ENCODE measurements at regions not wholly inside any gene's neighbourhood (a gene's known extent, or its start where the extent isn't known, plus 50 kb on each side); places are given as distances from the start of the nearest gene placed in this dataset.

GRCh38 chr2:4391013-4391412 lies 687.6 kb downstream of the DCDC2C start:
- no peak for ATAC-seq

- no peak for ATAC-seq
Measured at GRCh38 chr2:4404363-4404762, 701.0 kb downstream of the DCDC2C start.

GRCh38 chr2:4408321-4408720 lies 704.9 kb downstream of the DCDC2C start:
- no peak for ATAC-seq

DNA sequence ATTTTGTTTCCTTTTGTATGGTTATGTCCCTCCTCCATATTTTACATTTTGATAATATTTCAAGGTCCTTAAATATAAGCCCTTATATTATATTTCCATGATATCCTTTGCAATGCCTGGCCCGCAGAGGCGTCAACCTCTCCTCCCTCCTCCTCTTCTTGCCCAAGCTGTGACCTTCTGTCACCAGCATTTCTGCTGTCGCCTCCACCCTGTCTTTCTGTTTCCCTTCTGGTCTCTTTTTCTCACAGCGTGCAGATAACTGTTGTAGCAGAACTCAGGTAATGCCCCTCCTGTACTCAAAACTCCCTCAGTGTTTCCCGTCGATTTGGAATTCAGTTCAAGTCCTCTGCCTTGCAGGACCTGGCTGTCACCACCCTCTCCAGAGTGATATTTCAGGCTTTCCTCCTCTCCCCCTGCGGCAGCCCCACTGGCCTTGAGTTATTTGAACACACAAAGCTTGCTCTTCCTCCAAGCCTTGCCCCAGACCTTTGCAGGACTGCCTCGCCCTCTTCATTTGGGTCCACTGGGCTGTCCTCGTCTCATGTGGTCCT lies 709.3 kb downstream of the DCDC2C start:
- ATAC-seq = no peak

DNA sequence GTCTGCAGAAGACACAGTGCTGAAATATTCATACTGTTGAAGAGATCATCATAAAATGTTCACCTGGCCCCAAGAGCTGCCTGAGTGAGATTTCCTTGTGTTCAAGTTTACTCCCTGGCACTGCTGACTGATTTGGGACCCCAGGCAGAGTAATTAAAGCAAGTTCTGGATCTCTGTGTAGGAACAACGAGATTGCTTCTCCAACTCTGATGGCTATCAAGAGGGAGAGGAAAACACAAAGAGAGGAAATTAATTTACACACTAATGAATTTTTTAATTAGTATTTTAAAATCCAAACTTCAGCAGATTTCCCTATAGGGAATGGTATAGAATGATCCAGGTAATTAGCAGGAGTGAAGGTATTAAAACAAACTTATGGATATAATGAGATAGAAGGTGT lies 711.8 kb downstream of the DCDC2C start:
- ATAC-seq = no peak

DNA sequence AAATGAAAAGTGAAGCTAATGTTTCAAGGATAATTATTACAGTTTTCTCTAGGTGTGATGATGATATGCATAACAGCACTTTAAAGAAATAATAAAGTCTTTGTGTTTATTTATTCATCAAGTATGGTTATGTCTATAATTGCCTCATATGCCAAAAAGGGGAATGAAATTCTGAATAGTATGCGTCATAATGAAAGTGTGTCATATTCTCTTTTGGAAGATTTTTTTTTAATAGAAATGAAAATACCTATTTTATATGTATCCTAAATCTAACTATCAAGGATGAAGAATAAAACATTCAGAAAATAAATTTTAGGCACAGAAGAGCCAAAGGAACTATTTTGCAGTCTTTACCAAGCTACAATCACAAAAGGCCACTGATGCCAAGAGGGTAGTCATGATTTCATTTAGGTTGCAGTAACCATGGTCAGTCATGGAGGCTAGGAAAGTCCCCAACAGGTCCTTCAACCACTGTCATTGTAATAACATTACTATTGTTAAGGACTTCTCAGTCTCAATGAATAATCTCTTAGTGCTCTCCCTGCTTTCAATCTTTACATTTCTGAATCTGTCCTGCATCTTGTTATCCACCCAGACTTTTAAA lies 712.5 kb downstream of the DCDC2C start:
- no peak for ATAC-seq

DNA sequence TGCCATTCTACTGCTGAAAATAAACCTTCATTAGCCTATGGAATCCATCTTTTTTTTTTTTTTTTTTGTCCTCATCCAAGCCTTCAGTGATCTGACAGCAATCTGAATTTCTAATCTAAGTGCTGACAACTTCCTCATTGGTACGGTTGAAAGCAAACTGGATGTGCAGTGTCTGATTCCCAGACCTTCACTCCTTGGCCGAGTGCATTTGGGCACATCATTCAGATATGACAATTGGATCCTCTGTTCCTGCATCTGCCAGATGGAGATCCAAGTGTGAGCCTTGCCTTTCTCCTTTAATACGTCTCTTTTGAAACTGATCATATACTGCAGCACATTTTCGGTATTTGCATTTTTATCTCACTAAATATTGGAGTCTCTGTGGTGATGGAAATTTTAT lies 713.1 kb downstream of the DCDC2C start:
- ATAC-seq = no peak

- no peak for ATAC-seq
Measured at GRCh38 chr2:4417771-4418170, 714.4 kb downstream of the DCDC2C start.

DNA sequence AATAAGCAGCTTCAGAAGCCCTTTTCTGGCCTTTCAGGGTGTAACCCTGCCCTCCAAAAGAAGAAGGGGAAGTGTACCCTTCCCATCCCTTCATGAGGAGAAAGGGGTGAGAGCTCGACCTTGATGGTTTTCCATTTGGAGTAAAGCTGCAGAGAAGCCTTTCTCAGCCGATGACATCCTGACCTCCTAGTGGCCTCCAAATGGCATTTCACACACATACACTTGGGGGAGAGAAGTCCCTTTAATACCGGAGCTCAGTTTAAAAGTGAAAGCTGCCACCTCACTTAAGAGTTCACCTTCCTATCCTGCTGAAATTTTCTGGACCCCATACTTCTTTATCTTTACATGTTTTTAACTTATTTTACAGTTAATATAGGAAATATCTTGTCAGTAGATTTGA lies 716.7 kb downstream of the DCDC2C start:
- no peak for ATAC-seq

GRCh38 chr2:4424153-4424552 lies 720.8 kb downstream of the DCDC2C start:
- no peak for ATAC-seq

DNA sequence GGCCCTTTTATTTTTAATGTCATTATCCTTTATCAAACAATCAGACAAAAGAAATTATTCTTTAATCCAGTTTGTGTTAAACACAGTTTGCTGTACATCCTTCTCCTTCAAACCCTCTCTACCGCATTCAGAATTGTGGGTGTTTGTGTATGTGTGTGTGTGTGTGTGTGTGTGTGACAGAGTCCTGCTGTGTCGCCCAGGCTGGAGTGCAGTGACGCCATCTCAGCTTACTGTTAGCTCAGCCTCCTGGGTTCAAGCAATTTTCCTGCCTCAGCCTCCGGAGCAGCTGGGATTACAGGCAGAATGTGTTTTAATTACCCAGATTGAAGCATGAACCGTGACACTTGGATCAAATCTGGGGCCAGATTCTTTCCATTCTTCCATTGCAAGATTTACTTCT lies 723.7 kb downstream of the DCDC2C start:
- ATAC-seq = no peak

DNA sequence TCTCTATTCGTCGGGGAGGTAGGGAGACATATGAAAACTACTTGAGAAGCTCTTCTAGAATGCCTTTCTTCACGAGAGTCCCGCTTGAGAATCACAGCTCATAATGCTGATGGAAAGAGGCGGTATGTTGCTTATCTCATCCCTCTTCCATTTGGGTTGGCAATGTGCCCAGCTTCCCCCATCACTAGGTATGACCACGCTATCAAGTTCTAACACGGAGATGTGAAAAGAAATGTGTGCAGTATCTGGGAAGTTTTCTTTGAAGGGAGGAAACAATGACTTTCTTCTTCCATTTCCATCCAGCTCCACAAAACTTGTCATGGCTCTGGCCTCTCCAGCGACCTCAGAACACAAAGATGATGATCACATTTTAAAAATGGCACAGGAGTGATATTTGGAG lies 742.4 kb downstream of the DCDC2C start:
- no peak for ATAC-seq

GRCh38 chr2:4454907-4455306 lies 751.5 kb downstream of the DCDC2C start:
- ATAC-seq = no peak

GRCh38 chr2:4455486-4456155 lies 752.2 kb downstream of the DCDC2C start:
- no peak for ATAC-seq

DNA sequence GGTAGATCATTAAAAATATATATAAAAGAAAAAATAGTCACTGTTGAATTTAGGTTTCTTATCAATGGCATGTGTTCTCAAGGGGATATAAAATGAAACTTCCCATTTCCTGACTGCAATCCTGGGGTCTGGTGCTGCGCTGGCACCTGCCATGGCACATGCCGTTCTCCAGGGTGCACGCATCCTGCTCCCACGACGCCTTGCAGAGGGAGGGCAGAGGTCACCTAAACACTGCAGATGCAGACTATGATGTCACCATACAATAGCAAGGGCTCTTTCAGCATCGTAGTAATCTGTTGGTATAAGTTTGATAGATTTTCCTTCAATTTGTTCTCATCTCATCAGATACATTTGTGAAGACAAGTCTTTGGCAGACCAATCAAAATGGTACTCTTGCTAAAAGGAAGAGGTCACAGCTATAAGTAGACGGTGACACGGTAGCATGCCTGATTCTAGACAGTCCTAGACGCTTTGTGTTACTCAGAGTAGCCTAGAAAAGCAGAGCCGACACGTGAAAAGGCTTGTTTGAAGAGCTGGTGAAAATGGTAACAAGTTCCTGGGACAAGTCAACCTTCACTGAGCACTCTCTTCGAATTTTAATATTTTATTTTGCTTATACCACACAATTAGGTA lies 761.4 kb downstream of the DCDC2C start:
- ATAC-seq = no peak

DNA sequence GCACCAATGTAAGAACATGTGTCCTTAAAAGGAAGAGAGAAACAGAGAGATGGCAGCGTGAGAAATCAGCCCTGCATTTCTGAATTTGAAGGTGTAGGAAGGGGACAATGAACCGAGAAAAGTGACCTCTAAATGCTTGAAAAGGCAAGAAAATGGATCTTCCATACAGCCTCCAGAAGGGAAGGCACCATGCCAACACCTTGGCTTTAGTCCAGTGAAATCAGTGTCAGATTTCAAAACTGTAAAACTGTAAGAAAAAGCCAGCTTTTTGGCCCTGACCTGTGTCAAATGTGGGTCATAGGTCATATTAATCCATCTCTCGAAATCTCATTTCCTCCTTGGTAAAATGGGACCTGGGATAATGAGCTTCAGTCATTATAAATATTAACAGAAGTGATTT lies 762.3 kb downstream of the DCDC2C start:
- no peak for ATAC-seq

DNA sequence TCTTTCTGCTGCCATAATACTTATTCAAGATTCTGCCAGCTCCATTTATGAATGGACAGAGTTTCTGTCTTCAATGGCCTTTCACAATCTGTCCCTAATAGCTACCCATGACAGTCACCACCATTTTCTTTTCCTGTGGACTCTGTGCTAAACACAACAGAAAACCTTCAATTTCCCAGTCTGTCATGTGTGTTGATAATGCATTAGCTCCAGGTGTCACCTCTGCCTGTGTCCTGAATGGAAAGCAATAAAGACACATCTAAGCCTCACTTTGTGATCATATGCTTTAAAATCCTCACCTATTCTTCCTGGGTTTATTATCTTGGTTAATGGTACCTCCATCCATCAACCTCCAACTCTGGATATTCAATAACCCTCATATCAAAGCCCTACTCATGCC lies 772.2 kb downstream of the DCDC2C start:
- ATAC-seq = no peak

DNA sequence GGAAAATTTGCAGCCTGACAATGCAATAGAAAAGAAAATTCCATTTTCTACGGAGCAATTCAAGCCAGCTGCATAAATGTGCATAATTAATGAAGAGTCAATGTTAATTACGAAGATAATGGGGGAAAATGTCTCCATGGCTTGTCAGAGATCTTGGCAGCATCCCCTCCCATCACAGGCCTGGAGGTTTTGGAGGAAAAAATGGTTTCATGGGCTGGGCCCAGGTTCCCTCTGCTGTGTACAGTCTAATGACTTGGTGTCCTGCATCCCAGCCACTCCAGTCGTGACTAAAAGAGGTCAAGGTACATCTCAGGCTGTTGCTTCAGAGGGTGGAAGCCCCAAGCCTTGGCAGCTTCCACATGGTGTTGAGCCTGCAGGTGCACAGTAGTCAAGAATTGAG lies 779.7 kb downstream of the DCDC2C start:
- no peak for ATAC-seq

DNA sequence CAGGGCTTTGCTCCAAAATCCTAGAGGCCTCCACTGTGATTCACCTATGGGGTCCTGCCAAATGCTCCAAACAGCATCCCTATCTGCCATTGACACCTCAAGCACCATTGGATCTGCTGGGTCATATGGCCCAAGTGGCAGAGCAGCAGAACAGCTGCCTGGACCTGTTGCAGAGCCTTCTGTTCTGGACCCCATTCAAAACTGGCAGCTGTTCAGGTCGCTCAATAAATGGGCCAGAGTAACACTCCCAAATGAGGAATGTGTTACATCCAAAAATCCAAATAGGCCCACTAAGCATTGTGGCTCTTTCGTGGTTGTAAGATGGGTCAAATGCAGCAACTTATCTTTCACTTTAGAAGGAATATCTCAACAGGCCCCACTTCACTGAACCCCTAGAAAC lies 783.6 kb downstream of the DCDC2C start:
- no peak for ATAC-seq

- no peak for ATAC-seq
Measured at GRCh38 chr2:4499316-4500030, 796.1 kb downstream of the DCDC2C start.

DNA sequence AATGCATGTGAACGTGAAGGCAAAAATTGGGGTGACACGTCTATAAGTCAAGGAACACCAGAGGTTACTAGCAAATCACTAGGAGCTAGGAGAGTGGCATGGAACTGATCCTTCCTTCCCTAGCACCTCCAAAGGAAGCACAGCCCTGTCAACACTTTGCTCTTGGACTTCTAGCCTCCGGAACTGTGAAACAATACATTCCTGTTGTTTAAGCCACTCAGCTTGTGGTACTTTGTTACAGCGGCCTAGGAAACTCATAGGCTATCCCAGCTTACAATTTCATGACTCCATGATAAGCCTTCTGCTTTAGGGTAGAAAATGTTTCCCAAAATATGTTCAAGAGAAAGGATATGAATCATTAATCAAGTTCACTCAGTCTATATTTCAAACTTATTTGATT lies 798.1 kb downstream of the DCDC2C start:
- no peak for ATAC-seq

DNA sequence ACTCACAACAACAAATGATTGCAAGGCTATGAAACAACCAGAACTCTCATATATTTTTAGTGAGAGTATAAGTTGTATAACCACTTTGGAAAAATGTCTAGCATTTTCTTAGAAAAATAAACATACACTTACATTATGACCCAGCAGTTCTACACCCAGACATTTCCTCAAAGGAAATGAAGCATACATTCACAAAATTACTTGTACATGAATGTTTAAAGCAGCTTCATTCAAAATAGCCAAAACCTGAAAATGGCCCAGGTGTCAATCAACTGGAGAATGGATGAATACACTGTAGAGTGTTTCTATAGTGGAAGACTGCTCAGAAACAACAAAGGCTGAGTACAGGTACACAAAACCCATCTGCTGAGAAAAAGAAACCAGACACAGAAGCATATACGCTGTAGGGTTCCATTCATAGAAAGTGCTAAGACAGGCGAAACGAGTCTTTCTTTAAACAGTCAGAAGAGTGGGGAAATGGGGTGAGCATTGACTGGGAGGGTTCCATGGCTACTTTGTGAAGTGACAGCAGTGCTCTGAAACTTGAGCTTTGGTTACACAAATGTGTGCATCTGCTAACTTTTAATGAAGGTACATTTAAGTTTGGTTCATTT lies 799.0 kb downstream of the DCDC2C start:
- no peak for ATAC-seq

- no peak for ATAC-seq
Measured at GRCh38 chr2:4507661-4508060, 804.3 kb downstream of the DCDC2C start.

All from activated CD4-positive, CD25-positive, alpha-beta regulatory T cell treated with anti-CD3 and anti-CD28 coated beads, Interleukin-2, amount 50 U/mL, for 24 hours (primary cell).